ENCODE measurements at regions not wholly inside any gene's neighbourhood (a gene's known extent, or its start where the extent isn't known, plus 50 kb on each side); places are given as distances from the start of the nearest gene placed in this dataset.
A peak's percentile ranks its signal among the peaks of the same experiment; 100 is the strongest.

- H3K4me3 ChIP-seq (replicated peaks; ENCODE audit: low read depth, low read length) = no peak overlapping the region
- TF ChIP-seq, protein P1, sequence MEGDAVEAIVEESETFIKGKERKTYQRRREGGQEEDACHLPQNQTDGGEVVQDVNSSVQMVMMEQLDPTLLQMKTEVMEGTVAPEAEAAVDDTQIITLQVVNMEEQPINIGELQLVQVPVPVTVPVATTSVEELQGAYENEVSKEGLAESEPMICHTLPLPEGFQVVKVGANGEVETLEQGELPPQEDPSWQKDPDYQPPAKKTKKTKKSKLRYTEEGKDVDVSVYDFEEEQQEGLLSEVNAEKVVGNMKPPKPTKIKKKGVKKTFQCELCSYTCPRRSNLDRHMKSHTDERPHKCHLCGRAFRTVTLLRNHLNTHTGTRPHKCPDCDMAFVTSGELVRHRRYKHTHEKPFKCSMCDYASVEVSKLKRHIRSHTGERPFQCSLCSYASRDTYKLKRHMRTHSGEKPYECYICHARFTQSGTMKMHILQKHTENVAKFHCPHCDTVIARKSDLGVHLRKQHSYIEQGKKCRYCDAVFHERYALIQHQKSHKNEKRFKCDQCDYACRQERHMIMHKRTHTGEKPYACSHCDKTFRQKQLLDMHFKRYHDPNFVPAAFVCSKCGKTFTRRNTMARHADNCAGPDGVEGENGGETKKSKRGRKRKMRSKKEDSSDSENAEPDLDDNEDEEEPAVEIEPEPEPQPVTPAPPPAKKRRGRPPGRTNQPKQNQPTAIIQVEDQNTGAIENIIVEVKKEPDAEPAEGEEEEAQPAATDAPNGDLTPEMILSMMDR (IDR thresholded peaks at IDR 0.05; ENCODE audit: insufficient read depth, low read length, poor library complexity, severe bottlenecking) = no peak
These were observed 341.6 kb upstream of the MAOA start for GRCh38 chrX:43314525-43314924.

DNA sequence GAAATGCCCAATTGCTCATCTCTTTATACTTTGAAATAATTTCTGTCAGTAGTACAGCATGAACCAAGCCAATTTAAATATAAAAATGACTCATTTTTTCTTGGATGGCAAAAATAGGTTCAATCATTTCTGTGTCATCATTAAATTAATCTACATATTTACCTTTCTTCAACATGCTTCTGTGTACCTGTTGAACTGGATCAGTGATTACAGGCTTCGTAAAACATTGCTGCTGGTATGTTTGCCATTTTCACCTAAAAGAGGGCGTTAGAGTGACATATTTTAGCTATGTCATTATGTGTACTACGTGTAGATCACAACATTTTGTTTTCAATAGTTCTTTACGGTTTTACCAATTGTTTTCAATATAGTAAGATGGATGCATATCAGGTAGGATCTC is 340.5 kb upstream of the MAOA start:
- no peak for DNase-seq (ENCODE audit: extremely low read depth, insufficient read length)
- Histone ChIP-seq H3K27me3 (replicated peaks; ENCODE audit: control insufficient read depth, insufficient read depth, low read length) (no peaks in the 10 kb centered on the region), H3K36me3 (ENCODE audit: control insufficient read depth, insufficient read depth, low read length) (no peaks in the 10 kb centered on the region), H3K4me3 (replicated peaks; ENCODE audit: low read depth, low read length) (no peak overlapping the region)
- TF ChIP-seq, protein P1 (IDR thresholded peaks at IDR 0.05; ENCODE audit: insufficient read depth, low read length, poor library complexity, severe bottlenecking) = no peak

More at GRCh38 chrX:43314525-43314924, 341.6 kb upstream of the MAOA start:
- no peak for DNase-seq (ENCODE audit: extremely low read depth, insufficient read length)
- Histone ChIP-seq H3K27me3 (replicated peaks; ENCODE audit: control insufficient read depth, insufficient read depth, low read length) (no peaks in the 10 kb centered on the region), H3K36me3 (ENCODE audit: control insufficient read depth, insufficient read depth, low read length) (no peaks in the 10 kb centered on the region)

DNA sequence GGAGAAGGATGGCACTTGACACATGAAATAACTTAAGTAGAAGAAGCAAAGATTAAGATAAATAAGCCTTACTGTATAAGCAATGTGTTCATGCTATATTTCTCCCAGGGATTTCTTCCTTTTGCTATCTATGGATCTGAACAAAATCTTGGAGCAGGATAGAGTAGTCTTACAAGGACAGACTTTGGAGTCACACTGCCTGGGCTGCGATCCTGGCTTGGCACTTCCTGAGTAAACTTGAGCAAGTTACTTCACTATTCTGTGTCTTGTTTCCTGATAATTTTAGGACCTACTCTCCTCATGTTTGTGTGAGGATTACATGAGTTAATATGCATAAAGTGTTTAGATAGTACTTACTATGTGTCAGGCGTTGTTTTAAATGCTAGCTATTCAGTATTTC is 340.0 kb upstream of the MAOA start:
- H3K27me3 ChIP-seq (replicated peaks; ENCODE audit: control insufficient read depth, insufficient read depth, low read length) = no peaks in the 10 kb centered on the region
- no peak overlapping the region for H3K4me3 ChIP-seq (replicated peaks; ENCODE audit: low read depth, low read length)
- TF ChIP-seq, protein P1 (IDR thresholded peaks at IDR 0.05; ENCODE audit: insufficient read depth, low read length, poor library complexity, severe bottlenecking) = no peak
- DNase-seq (ENCODE audit: extremely low read depth, insufficient read length) = no peak
- no peaks in the 10 kb centered on the region for H3K36me3 ChIP-seq (ENCODE audit: control insufficient read depth, insufficient read depth, low read length)

DNA sequence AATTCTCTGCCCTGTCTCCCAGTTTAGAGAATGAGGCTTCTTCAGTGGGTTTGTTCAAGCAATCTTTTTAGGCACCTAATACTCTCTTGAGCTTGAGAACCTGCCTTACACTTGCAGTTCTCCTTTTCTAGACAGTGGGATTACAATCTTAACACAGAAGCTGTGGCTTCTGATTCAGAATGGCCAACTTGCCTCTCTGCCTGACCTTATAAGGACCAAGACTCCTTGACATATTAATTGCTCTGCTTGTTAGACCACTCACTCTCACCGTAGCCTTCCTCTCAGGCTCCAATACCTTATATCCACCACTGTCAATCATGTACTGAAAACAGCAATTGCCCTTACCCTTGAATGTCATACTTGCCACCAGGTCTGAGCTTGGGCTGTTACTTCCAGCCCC is 338.7 kb upstream of the MAOA start:
- no peaks in the 10 kb centered on the region for H3K27me3 ChIP-seq (replicated peaks; ENCODE audit: control insufficient read depth, insufficient read depth, low read length)
- TF ChIP-seq, protein P1 (IDR thresholded peaks at IDR 0.05; ENCODE audit: insufficient read depth, low read length, poor library complexity, severe bottlenecking) = no peak
- H3K4me3 ChIP-seq (replicated peaks; ENCODE audit: low read depth, low read length) = no peak overlapping the region
- no peak for DNase-seq (ENCODE audit: extremely low read depth, insufficient read length)
- no peaks in the 10 kb centered on the region for H3K36me3 ChIP-seq (ENCODE audit: control insufficient read depth, insufficient read depth, low read length)

GRCh38 chrX:43328358-43328946 is 327.6 kb upstream of the MAOA start:
- Histone ChIP-seq H3K27me3 (replicated peaks; ENCODE audit: control insufficient read depth, insufficient read depth, low read length) (no peaks in the 10 kb centered on the region; the same call in 1 of the 2 replicates), H3K4me3 (replicated peaks; ENCODE audit: low read depth, low read length) (no peak overlapping the region), H3K36me3 (ENCODE audit: control insufficient read depth, insufficient read depth, low read length) (no peaks in the 10 kb centered on the region)
- TF ChIP-seq, protein P1 (IDR thresholded peaks at IDR 0.05; ENCODE audit: insufficient read depth, low read length, poor library complexity, severe bottlenecking) = no peak
- DNase-seq (ENCODE audit: extremely low read depth, insufficient read length) = no peak

DNA sequence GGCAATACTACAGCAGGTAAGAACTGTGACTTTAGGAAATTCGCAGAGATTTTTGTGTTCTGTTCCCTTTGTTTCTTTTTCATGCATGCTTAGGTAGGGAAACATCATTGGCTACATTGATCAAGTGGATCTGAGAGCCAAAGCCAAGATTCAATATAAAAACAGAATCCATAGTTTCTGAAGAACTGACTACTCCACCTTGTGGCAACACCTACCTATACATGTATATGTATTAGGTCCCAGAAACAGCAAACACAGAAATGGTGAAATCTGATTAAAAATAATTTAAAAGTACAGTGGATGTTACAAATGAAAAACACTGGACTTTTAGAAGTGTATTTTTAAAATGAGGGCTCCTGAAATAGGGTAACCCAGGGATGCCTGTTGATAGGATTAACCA is 322.6 kb upstream of the MAOA start:
- Histone ChIP-seq H3K36me3 (ENCODE audit: control insufficient read depth, insufficient read depth, low read length) (no peaks in the 10 kb centered on the region), H3K27me3 (replicated peaks; ENCODE audit: control insufficient read depth, insufficient read depth, low read length) (no peaks in the 10 kb centered on the region; the same call in 1 of the 2 replicates), H3K4me3 (replicated peaks; ENCODE audit: low read depth, low read length) (no peak overlapping the region)
- DNase-seq (ENCODE audit: extremely low read depth, insufficient read length) = no peak
- TF ChIP-seq, protein P1 (IDR thresholded peaks at IDR 0.05; ENCODE audit: insufficient read depth, low read length, poor library complexity, severe bottlenecking) = peak; percentile 18
